Neural progenitor cell (in vitro differentiated cells): ENCODE measurements at regions not wholly inside any gene's neighbourhood (a gene's known extent, or its start where the extent isn't known, plus 50 kb on each side); places are given as distances from the start of the nearest gene placed in this dataset.
"Not testable (repeated sequence)": the region's sequence is repeated elsewhere in the genome, so short reads cannot be mapped to it uniquely, and the experiment has no call there.

Experiments
- DNase-seq: peaks from one replicate; pipeline ENCODE4 v3.0.0-alpha.2; 2016; ENCODE audit warnings: low spot score
- H2AFZ ChIP-seq: fragments of 200-600 bp; sonication (generic); replicated peaks from 2 replicates; pipeline ENCODE4 v1.6.1; 2016; ENCODE audit warnings: antibody characterized with exemption
- H3F3A ChIP-seq: fragments of 200-600 bp; sonication (generic); 2 replicates; pipeline ENCODE4 v1.6.1; 2016; ENCODE audit warnings: antibody characterized with exemption, low read depth
- H3K27ac ChIP-seq: fragments of 200-600 bp; sonication (generic); 2 replicates; pipeline ENCODE4 v1.5.1; 2016; ENCODE audit warnings: mild to moderate bottlenecking
- H3K27me3 ChIP-seq: fragments of 200-600 bp; sonication (generic); 2 replicates; pipeline ENCODE4 v1.6.1; 2016; ENCODE audit warnings: mild to moderate bottlenecking, moderate library complexity
- H3K36me3 ChIP-seq: fragments of 200-600 bp; sonication (generic); 2 replicates; pipeline ENCODE4 v1.5.1; 2016
- H3K4me1 ChIP-seq: fragments of 200-600 bp; sonication (generic); 2 replicates; pipeline ENCODE4 v1.6.1; 2016; ENCODE audit warnings: mixed run types
- H3K4me2 ChIP-seq: fragments of 200-600 bp; sonication (generic); 2 replicates; pipeline ENCODE4 v1.6.1; 2016
- H3K4me3 ChIP-seq: fragments of 200-600 bp; sonication (generic); 2 replicates; pipeline ENCODE4 v1.5.1; 2016
- H3K79me2 ChIP-seq: fragments of 200-600 bp; sonication (generic); 2 replicates; pipeline ENCODE4 v1.6.1; 2016; ENCODE audit warnings: low read depth
- H3K9ac ChIP-seq: fragments of 200-600 bp; sonication (generic); 2 replicates; pipeline ENCODE4 v1.6.1; 2016
- H3K9me3 ChIP-seq: fragments of 200-600 bp; sonication (generic); 2 replicates; pipeline ENCODE4 v1.5.1; 2016; ENCODE audit warnings: low read depth
- H4K20me1 ChIP-seq: fragments of 200-600 bp; sonication (generic); 2 replicates; pipeline ENCODE4 v1.6.1; 2016; ENCODE audit warnings: low read depth
- H3K27ac Mint-ChIP-seq: 3 replicates; pipeline ENCODE4 v1.8.0; 2021; ENCODE audit warnings: mixed read lengths
- H3K27me3 Mint-ChIP-seq: 2 replicates; pipeline ENCODE4 v1.8.0; 2022; ENCODE audit warnings: low read depth, mild to moderate bottlenecking, inconsistent platforms, moderate library complexity, mixed read lengths; ENCODE audit not compliant: insufficient read depth
- H3K36me3 Mint-ChIP-seq: 3 replicates; pipeline ENCODE4 v1.8.0; 2021; ENCODE audit warnings: mixed read lengths
- H3K4me1 Mint-ChIP-seq: 3 replicates; pipeline ENCODE4 v1.8.0; 2021; ENCODE audit warnings: mixed read lengths
- H3K4me3 Mint-ChIP-seq: 3 replicates; pipeline ENCODE4 v1.8.0; 2021; ENCODE audit warnings: mild to moderate bottlenecking, moderate library complexity, mixed read lengths
- H3K9me3 Mint-ChIP-seq: 3 replicates; pipeline ENCODE4 v1.8.0; 2020; ENCODE audit warnings: mixed read lengths
- EZH2 ChIP-seq: fragments of 200-600 bp; sonication (generic); IDR thresholded peaks from 2 replicates; pipeline ENCODE4 v1.6.1; 2017; ENCODE audit warnings: antibody characterized with exemption, mild to moderate bottlenecking, moderate library complexity
- EZH2phosphoT487 ChIP-seq: fragments of 200-600 bp; sonication (generic); IDR thresholded peaks from 2 replicates; pipeline ENCODE4 v1.6.1; 2017; ENCODE audit warnings: antibody characterized with exemption
- TF ChIP-seq, protein P1 (sequence below): fragments of 200-600 bp; sonication (generic); IDR thresholded peaks from 2 replicates; pipeline ENCODE4 v1.5.1; 2017; ENCODE audit warnings: antibody characterized with exemption, mild to moderate bottlenecking

- Histone ChIP-seq H3K9me3 (peaks cover 16% of the 10 kb centered on the region), H3K9ac (no peak overlapping the region), H3K4me1 (peaks cover 7% of the 10 kb centered on the region), H2AFZ (no peak overlapping the region), H3K27me3 (no peaks in the 10 kb centered on the region), H3K27ac (no peak overlapping the region), H3K4me3 (no peak overlapping the region), H3K79me2 (no peaks in the 10 kb centered on the region), H3K4me2 (no peak overlapping the region), H4K20me1 (no peaks in the 10 kb centered on the region), H3K36me3 (no peaks in the 10 kb centered on the region), H3F3A (no peaks in the 10 kb centered on the region)
- Mint-ChIP-seq H3K4me3 (no peak overlapping the region), H3K9me3 (peaks cover 19% of the 10 kb centered on the region), H3K36me3 (peaks cover 4% of the 10 kb centered on the region), H3K27ac (no peak overlapping the region), H3K4me1 (peaks cover 9% of the 10 kb centered on the region), H3K27me3 (peaks cover 2% of the 10 kb centered on the region)
- no peak for TF ChIP-seq EZH2phosphoT487
- no peak for TF ChIP-seq EZH2
- TF ChIP-seq, protein P1, sequence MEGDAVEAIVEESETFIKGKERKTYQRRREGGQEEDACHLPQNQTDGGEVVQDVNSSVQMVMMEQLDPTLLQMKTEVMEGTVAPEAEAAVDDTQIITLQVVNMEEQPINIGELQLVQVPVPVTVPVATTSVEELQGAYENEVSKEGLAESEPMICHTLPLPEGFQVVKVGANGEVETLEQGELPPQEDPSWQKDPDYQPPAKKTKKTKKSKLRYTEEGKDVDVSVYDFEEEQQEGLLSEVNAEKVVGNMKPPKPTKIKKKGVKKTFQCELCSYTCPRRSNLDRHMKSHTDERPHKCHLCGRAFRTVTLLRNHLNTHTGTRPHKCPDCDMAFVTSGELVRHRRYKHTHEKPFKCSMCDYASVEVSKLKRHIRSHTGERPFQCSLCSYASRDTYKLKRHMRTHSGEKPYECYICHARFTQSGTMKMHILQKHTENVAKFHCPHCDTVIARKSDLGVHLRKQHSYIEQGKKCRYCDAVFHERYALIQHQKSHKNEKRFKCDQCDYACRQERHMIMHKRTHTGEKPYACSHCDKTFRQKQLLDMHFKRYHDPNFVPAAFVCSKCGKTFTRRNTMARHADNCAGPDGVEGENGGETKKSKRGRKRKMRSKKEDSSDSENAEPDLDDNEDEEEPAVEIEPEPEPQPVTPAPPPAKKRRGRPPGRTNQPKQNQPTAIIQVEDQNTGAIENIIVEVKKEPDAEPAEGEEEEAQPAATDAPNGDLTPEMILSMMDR, result no peak
- DNase-seq, result no peak
Measured at GRCh38 chr16:9345880-9346279, 254.4 kb downstream of the HAPSTR1 start.

GRCh38 chr16:9348912-9349311, 257.5 kb downstream of the HAPSTR1 start:
- DNase-seq, result no peak
- no peaks in the 10 kb centered on the region for H3K79me2 ChIP-seq
- H4K20me1 ChIP-seq, result no peaks in the 10 kb centered on the region
- Mint-ChIP-seq H3K27ac (no peak overlapping the region), H3K4me3 (no peak overlapping the region), H3K4me1 (no peaks in the 10 kb centered on the region), H3K9me3 (peaks cover 22% of the 10 kb centered on the region), H3K36me3 (peaks cover 4% of the 10 kb centered on the region), H3K27me3 (peaks cover 2% of the 10 kb centered on the region)
- no peak overlapping the region for H3K9ac ChIP-seq
- no peak overlapping the region for H2AFZ ChIP-seq
- no peak overlapping the region for H3K4me3 ChIP-seq
- H3K4me1 ChIP-seq, result no peaks in the 10 kb centered on the region
- TF ChIP-seq EZH2, result no peak
- TF ChIP-seq, protein P1, result no peak
- H3K4me2 ChIP-seq, result no peak overlapping the region
- H3F3A ChIP-seq, result no peaks in the 10 kb centered on the region
- no peaks in the 10 kb centered on the region for H3K27me3 ChIP-seq
- no peak overlapping the region for H3K27ac ChIP-seq
- peaks cover 16% of the 10 kb centered on the region for H3K9me3 ChIP-seq
- H3K36me3 ChIP-seq, result no peaks in the 10 kb centered on the region

GRCh38 chr16:9349373-9349960, 258.0 kb downstream of the HAPSTR1 start:
- H3K4me1 Mint-ChIP-seq, H3K36me3 Mint-ChIP-seq, H3F3A ChIP-seq, H3K27ac Mint-ChIP-seq, DNase-seq, H3K4me3 ChIP-seq, H3K4me3 Mint-ChIP-seq, H3K27me3 ChIP-seq, H3K27ac ChIP-seq, H3K4me2 ChIP-seq, H3K79me2 ChIP-seq, H3K27me3 Mint-ChIP-seq, H3K4me1 ChIP-seq, H3K36me3 ChIP-seq, H2AFZ ChIP-seq, H3K9ac ChIP-seq, H4K20me1 ChIP-seq: not testable (repeated sequence)
- H3K9me3 ChIP-seq, result peaks cover 16% of the 10 kb centered on the region
- H3K9me3 Mint-ChIP-seq, result peaks cover 22% of the 10 kb centered on the region

DNA sequence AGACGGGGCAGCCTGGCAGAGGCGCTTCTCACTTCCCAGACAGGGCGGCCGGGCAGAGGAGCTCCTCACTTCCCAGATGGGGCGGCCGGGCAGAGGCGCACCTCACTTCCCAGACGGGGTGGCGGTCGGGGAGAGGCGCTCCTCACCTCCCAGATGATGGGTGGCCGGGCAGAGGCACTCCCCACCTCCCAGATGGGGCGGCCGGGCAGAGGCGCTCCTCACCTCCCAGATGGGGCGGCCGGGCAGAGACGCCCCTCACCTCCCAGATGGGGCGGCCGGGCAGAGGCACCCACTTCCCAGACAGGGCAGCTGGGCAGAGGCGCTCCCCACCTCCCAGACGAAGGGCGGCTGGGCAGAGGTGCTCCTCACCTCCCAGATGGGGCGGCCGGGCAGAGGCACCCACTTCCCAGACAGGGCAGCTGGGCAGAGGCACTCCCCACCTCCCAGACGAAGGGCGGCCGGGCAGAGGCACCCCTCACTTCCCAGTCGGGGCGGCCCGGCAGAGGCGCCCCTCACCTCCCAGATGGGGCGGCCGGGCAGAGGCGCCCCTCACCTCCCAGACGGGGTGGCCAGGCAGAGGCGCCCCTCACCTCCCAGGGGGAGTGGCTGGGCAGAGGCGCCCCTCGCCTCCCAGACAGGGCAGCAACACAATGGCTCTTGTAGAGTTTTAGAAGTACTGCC, 258.8 kb downstream of the HAPSTR1 start:
- H3K27ac Mint-ChIP-seq, H3F3A ChIP-seq, H3K4me3 Mint-ChIP-seq: not testable (repeated sequence)

More for the DNA sequence above, 258.8 kb downstream of the HAPSTR1 start:
- H3K9ac ChIP-seq, H3K4me2 ChIP-seq, H3K4me1 ChIP-seq, H3K36me3 Mint-ChIP-seq, H3K27me3 Mint-ChIP-seq, H2AFZ ChIP-seq, H3K4me1 Mint-ChIP-seq, H3K4me3 ChIP-seq, H3K27me3 ChIP-seq, H3K79me2 ChIP-seq, H4K20me1 ChIP-seq, H3K36me3 ChIP-seq, DNase-seq, H3K27ac ChIP-seq: not testable (repeated sequence)
- H3K9me3 Mint-ChIP-seq, result peaks cover 23% of the 10 kb centered on the region
- peaks cover 16% of the 10 kb centered on the region for H3K9me3 ChIP-seq
